ENCODE measurements at regions not wholly inside any gene's neighbourhood (a gene's known extent, or its start where the extent isn't known, plus 50 kb on each side); places are given as distances from the start of the nearest gene placed in this dataset.

GRCh38 chr16:50866806-50867205, 124.9 kb downstream of the CYLD start:
- DNase-seq, result no peak

GRCh38 chr16:50864386-50864785, 122.5 kb downstream of the CYLD start:
- DNase-seq, result no peak

- no peak for DNase-seq
These were observed 121.8 kb downstream of the CYLD start for GRCh38 chr16:50863644-50864144.

- no peak for DNase-seq
These were observed 121.1 kb downstream of the CYLD start for GRCh38 chr16:50862818-50863643.

GRCh38 chr16:50861970-50862411, 120.1 kb downstream of the CYLD start:
- DNase-seq, result no peak

GRCh38 chr16:50861451-50861850, 119.6 kb downstream of the CYLD start:
- no peak for DNase-seq

GRCh38 chr16:50859628-50860360, 117.9 kb downstream of the CYLD start:
- DNase-seq, result no peak

- no peak for DNase-seq
These were observed 117.2 kb downstream of the CYLD start for GRCh38 chr16:50858877-50859627.

GRCh38 chr16:50858376-50858775, 116.5 kb downstream of the CYLD start:
- no peak for DNase-seq

- DNase-seq, result no peak
These were observed 116.0 kb downstream of the CYLD start for GRCh38 chr16:50857881-50858280.

- no peak for DNase-seq
These were observed 115.1 kb downstream of the CYLD start for GRCh38 chr16:50856991-50857390.

- no peak for DNase-seq
These were observed 111.4 kb downstream of the CYLD start for GRCh38 chr16:50853329-50853728.

Data from NCI-H1092 treated with DMSO at 0.1 percent for 48 hours (cell line).